SK-N-SH treated with all-trans-retinoic acid at 6 μM for 48 hours (cell line): ENCODE measurements at regions not wholly inside any gene's neighbourhood (a gene's known extent, or its start where the extent isn't known, plus 50 kb on each side); places are given as distances from the start of the nearest gene placed in this dataset.

Experiments
- ARNTL ChIP-seq: fragments of 450-650 bp; formaldehyde crosslinking; IDR thresholded peaks from 2 replicates; pipeline ENCODE4 v1.5.0; 2020; ENCODE audit warnings: low read depth, mild to moderate bottlenecking, moderate library complexity, borderline replicate concordance
- CSDC2 ChIP-seq: fragments of 250-450 bp; sonication (Bioruptor Pico); IDR thresholded peaks from 2 replicates; pipeline ENCODE4 v1.5.0; 2020; ENCODE audit warnings: mild to moderate bottlenecking, moderate library complexity
- OSR1 ChIP-seq: fragments of 250-450 bp; sonication (Bioruptor Pico); IDR thresholded peaks from 2 replicates; pipeline ENCODE4 v1.8.0; 2022; ENCODE audit warnings: moderate library complexity, mild to moderate bottlenecking, inconsistent platforms
- POU6F1 ChIP-seq: fragments of 250-450 bp; sonication (Bioruptor Pico); IDR thresholded peaks from 2 replicates; pipeline ENCODE4 v1.8.0; 2021; ENCODE audit warnings: low read depth, mild to moderate bottlenecking, moderate library complexity, borderline replicate concordance
- SNAI2 ChIP-seq: fragments of 250-450 bp; sonication (Bioruptor Pico); IDR thresholded peaks from 2 replicates; pipeline ENCODE4 v1.5.0; 2020; ENCODE audit warnings: mild to moderate bottlenecking, moderate library complexity
- ZNF70 ChIP-seq: fragments of 450-650 bp; formaldehyde crosslinking; IDR thresholded peaks from 2 replicates; pipeline ENCODE4 v1.5.0; 2020; ENCODE audit warnings: mild to moderate bottlenecking, moderate library complexity

- TF ChIP-seq POU6F1, result no peak
- TF ChIP-seq ARNTL, result no peak
- no peak for TF ChIP-seq ZNF70 (CRISPR knock-in tag)
- TF ChIP-seq CSDC2 (CRISPR knock-in tag), result no peak
- TF ChIP-seq SNAI2, result no peak
- no peak for TF ChIP-seq OSR1 (CRISPR knock-in tag)
Observed at GRCh38 chr18:71899707-71900472, 644.3 kb downstream of the CBLN2 start.
